ENCODE measurements at regions not wholly inside any gene's neighbourhood (a gene's known extent, or its start where the extent isn't known, plus 50 kb on each side); places are given as distances from the start of the nearest gene placed in this dataset.
"Not testable (repeated sequence)": the region's sequence is repeated elsewhere in the genome, so short reads cannot be mapped to it uniquely, and the experiment has no call there.

- Histone ChIP-seq H3K27ac (no peak overlapping the region), H3K4me2 (no peak overlapping the region), H3K4me3 (no peak overlapping the region), H3K4me1 (no peaks in the 10 kb centered on the region), H3K9me3 (no peaks in the 10 kb centered on the region)
- ChIA-PET CTCF (interaction anchor here (0.9 to 1.5 kb wide), 2 partner anchors 12 to 36 kb away, joined by 3 to 4 read pairs; no protein-coding TSS in a partner anchor), POLR2A (no interaction called here)
- TF ChIP-seq USF2 (IDR thresholded peaks at IDR 0.05) = no peak
- TF ChIP-seq MAX (IDR thresholded peaks at IDR 0.05) = no peak
- no peak for TF ChIP-seq CHD4 (IDR thresholded peaks at IDR 0.05; ENCODE audit: borderline replicate concordance)
- TF ChIP-seq SMC3 (IDR thresholded peaks at IDR 0.05) = no peak
- no peak for TF ChIP-seq POLR2A (IDR thresholded peaks at IDR 0.05; ENCODE audit: low read length)
- TF ChIP-seq TP53 (CRISPR knock-in tag; IDR thresholded peaks at IDR 0.05) = no peak
- no peak for TF ChIP-seq JUN (IDR thresholded peaks at IDR 0.05)
- no peak for TF ChIP-seq RAD21 (conservative IDR thresholded peaks at IDR 0.05 in 1 of 2, IDR thresholded peaks at IDR 0.05 in 1 of 2)
- TF ChIP-seq RNF2 (IDR thresholded peaks at IDR 0.05; ENCODE audit: borderline replicate concordance, low read depth) = no peak
- TF ChIP-seq RCOR1 (IDR thresholded peaks at IDR 0.05; ENCODE audit: low read depth, low read length) = no peak
- no peak for TF ChIP-seq EP300 (IDR thresholded peaks at IDR 0.05)
- TF ChIP-seq BCL3 (IDR thresholded peaks at IDR 0.05) = no peak
- TF ChIP-seq ZC3H11A (IDR thresholded peaks at IDR 0.05) = no peak
- no peak for TF ChIP-seq HOXB5 (CRISPR knock-in tag; IDR thresholded peaks at IDR 0.05)
- DNase-seq (ENCODE audit: low read depth in 1 of 2, low spot score in 1 of 2) = no peak
- WGBS (ENCODE audit: missing lambda C conversion rate) = 45% methylated on average over 10 of the region's 10 CpGs
- FAIRE-seq = no peak
- ATAC-seq = no peak
These were observed 56.8 kb upstream of the FGF3 start for GRCh38 chr11:69876013-69876412.

GRCh38 chr11:69877235-69877634 is 58.0 kb upstream of the FGF3 start:
- no peak for ATAC-seq
- DNase-seq (ENCODE audit: low read depth in 1 of 2, low spot score in 1 of 2) = no peak
- no peak for FAIRE-seq
- TF ChIP-seq PHF8 (IDR thresholded peaks at IDR 0.05; ENCODE audit: borderline replicate concordance, low read depth) (no peak), HDAC2 (IDR thresholded peaks at IDR 0.05) (no peak), ZC3H11A (IDR thresholded peaks at IDR 0.05) (no peak), NFE2L2 (conservative IDR thresholded peaks at IDR 0.05; ENCODE audit: low read length) (no peak), ESRRA (IDR thresholded peaks at IDR 0.05; ENCODE audit: borderline replicate concordance, low read length) (no peak), MAZ (IDR thresholded peaks at IDR 0.05; ENCODE audit: borderline replicate concordance, low read depth, low read length) (no peak), ATOH8 (CRISPR knock-in tag; IDR thresholded peaks at IDR 0.05; ENCODE audit: low read depth) (no peak), ZFP36 (IDR thresholded peaks at IDR 0.05; ENCODE audit: borderline replicate concordance, partially characterized antibody) (no peak), MYC (IDR thresholded peaks at IDR 0.05; ENCODE audit: borderline replicate concordance, low read length) (no peak), CBX2 (IDR thresholded peaks at IDR 0.05; ENCODE audit: borderline replicate concordance, low read depth) (no peak), CHD4 (IDR thresholded peaks at IDR 0.05; ENCODE audit: borderline replicate concordance) (no peak), JUNB (IDR thresholded peaks at IDR 0.05) (no peak), TFCP2L1 (CRISPR knock-in tag; IDR thresholded peaks at IDR 0.05) (no peak), CTCF (IDR thresholded peaks at IDR 0.05) (no peak)
- ChIA-PET POLR2A (no interaction called here), CTCF (interaction anchor here (1.4 kb wide), 1 partner anchor 10 kb away, joined by 4 read pairs; no protein-coding TSS in a partner anchor)
- Histone ChIP-seq H3K27ac (no peak overlapping the region), H3K9me3 (no peaks in the 10 kb centered on the region), H3K4me3 (no peak overlapping the region), H3K4me2 (no peak overlapping the region), H3K4me1 (no peaks in the 10 kb centered on the region)
- 69% methylated on average over 8 of the region's 8 CpGs for WGBS (ENCODE audit: missing lambda C conversion rate)

GRCh38 chr11:69877704-69878103 is 58.5 kb upstream of the FGF3 start:
- H3K27ac ChIP-seq; H3K4me2 ChIP-seq; DNase-seq (ENCODE audit: low read depth in 1 of 2, low spot score in 1 of 2); H3K9me3 ChIP-seq; POLR2A ChIA-PET; H3K4me3 ChIP-seq; ATAC-seq; H3K4me1 ChIP-seq; FAIRE-seq: not testable (repeated sequence)
- WGBS (ENCODE audit: missing lambda C conversion rate) = 66% methylated on average over 6 of the region's 7 CpGs
- CTCF ChIA-PET = interaction anchor here (1.1 to 1.4 kb wide), 2 partner anchors 10 to 11 kb away, joined by 3 to 4 read pairs; no protein-coding TSS in a partner anchor

Measured in A549 (cell line).